Common myeloid progenitor, CD34-positive (primary cell): ENCODE measurements at regions not wholly inside any gene's neighbourhood (a gene's known extent, or its start where the extent isn't known, plus 50 kb on each side); places are given as distances from the start of the nearest gene placed in this dataset.
"Not testable (repeated sequence)": the region's sequence is repeated elsewhere in the genome, so short reads cannot be mapped to it uniquely, and the experiment has no call there.

Experiments
- CTCF ChIA-PET: fragments of 350-600 bp; sonication (Branson Sonifier 250); formaldehyde crosslinking; loops from one replicate; lab custom pipeline; 2021; ENCODE audit warnings: antibody characterized with exemption; lab: Charles Lee
- POLR2A ChIA-PET: fragments of 350-600 bp; sonication (Branson Sonifier 250); formaldehyde crosslinking; loops from one replicate; lab custom pipeline; 2021; ENCODE audit warnings: antibody characterized with exemption; lab: Charles Lee
- DNase-seq, 3 donors: peaks; one replicate each; pipeline versions ENCODE4 v3.0.0 to v3.0.0-alpha.2; 2013
- H3K27ac ChIP-seq, 2 experiments: 1 replicate in 1 of 2; 2 replicates in 1 of 2; pipeline ENCODE4 v1.7.0; 2013; ENCODE audit warnings: inconsistent platforms in 2 of 2, low read length in 2 of 2, mild to moderate bottlenecking in 2 of 2, low read depth in 1 of 2, moderate library complexity in 1 of 2; ENCODE audit not compliant: severe bottlenecking in 2 of 2, insufficient read depth in 1 of 2, poor library complexity in 1 of 2
- H3K27me3 ChIP-seq, 5 experiments: replicated peaks in 2 of 5; 1 replicate in 3 of 5; 2 replicates in 2 of 5; pipeline versions ENCODE4 v1.6.1 to v1.7.0; 2013; ENCODE audit warnings: low read length in 4 of 5, mild to moderate bottlenecking in 2 of 5, moderate library complexity in 2 of 5, inconsistent platforms in 1 of 5; ENCODE audit not compliant: insufficient read depth in 5 of 5, control insufficient read depth in 4 of 5
- H3K36me3 ChIP-seq, 4 experiments: 1 replicate in 2 of 4; 2 replicates in 2 of 4; pipeline versions ENCODE4 v1.6.1 to v1.7.0; 2013; ENCODE audit warnings: low read length in 3 of 4, control low read depth in 1 of 4, mild to moderate bottlenecking in 1 of 4; ENCODE audit not compliant: control insufficient read depth in 4 of 4, insufficient read depth in 4 of 4
- H3K4me1 ChIP-seq, 4 experiments: 1 replicate in 3 of 4; 2 replicates in 1 of 4; pipeline versions ENCODE4 v1.6.1 to v1.7.1; 2013; ENCODE audit warnings: low read length in 3 of 4, mild to moderate bottlenecking in 3 of 4, control low read depth in 1 of 4, inconsistent platforms in 1 of 4, moderate library complexity in 1 of 4; ENCODE audit not compliant: control insufficient read depth in 4 of 4, insufficient read depth in 4 of 4; ENCODE audit errors: control extremely low read depth in 1 of 4
- H3K4me3 ChIP-seq, 7 experiments: 1 replicate in 4 of 7; 2 replicates in 3 of 7; pipeline versions ENCODE4 v1.5.1 to v1.7.0; 2013; ENCODE audit warnings: mild to moderate bottlenecking in 7 of 7, low read length in 6 of 7, moderate library complexity in 6 of 7, inconsistent platforms in 2 of 7, low read depth in 2 of 7, control low read depth in 1 of 7; ENCODE audit not compliant: insufficient read depth in 4 of 7, control insufficient read depth in 1 of 7; ENCODE audit errors: extremely low read depth in 1 of 7
- H3K9me3 ChIP-seq, 5 experiments: 1 replicate in 4 of 5; 2 replicates in 1 of 5; pipeline versions ENCODE4 v1.6.1 to v1.7.1; 2013; ENCODE audit warnings: low read length in 4 of 5, mild to moderate bottlenecking in 2 of 5, inconsistent platforms in 1 of 5, low read depth in 1 of 5, moderate library complexity in 1 of 5; ENCODE audit not compliant: control insufficient read depth in 4 of 5, insufficient read depth in 2 of 5; ENCODE audit errors: control extremely low read depth in 1 of 5
- WGBS: methylation state at CpG from one replicate; pipeline ENCODE4 v1.1.5; 2013; ENCODE audit not compliant: insufficient coverage; 5-methylcytosine and 5-hydroxymethylcytosine counted together

- WGBS, result 72% methylated on average over 11 of the region's 12 CpGs
- Histone ChIP-seq H3K4me3 (no peak overlapping the region), H3K27me3 (peaks cover 0 to 6% (median 0%) of the 10 kb centered on the region in 5 experiments), H3K9me3 (peaks cover 1 to 36% (median 16%) of the 10 kb centered on the region in 5 experiments), H3K36me3 (no peaks in the 10 kb centered on the region), H3K4me1 (peaks cover 0 to 4% (median 3%) of the 10 kb centered on the region in 4 experiments), H3K27ac (no peak overlapping the region)
- DNase-seq, result no peak
- ChIA-PET CTCF (interaction anchor here (0.9 to 1.9 kb wide), 3 partner anchors 11 to 34 kb away, joined by 3 to 8 read pairs (median 4); no protein-coding TSS in a partner anchor), POLR2A (no interaction called here)
Observed at GRCh38 chr14:105939810-105940508, 413.6 kb downstream of the TMEM121 start.

GRCh38 chr14:105940534-105941225, 414.3 kb downstream of the TMEM121 start:
- H3K27me3 ChIP-seq, result peaks cover 0 to 4% (median 0%) of the 10 kb centered on the region in 5 experiments
- no peak overlapping the region for H3K4me3 ChIP-seq
- 100% methylated on average over 1 of the region's 9 CpGs for WGBS
- no peak overlapping the region for H3K27ac ChIP-seq
- H3K4me1 ChIP-seq, result peaks cover 0 to 6% (median 3%) of the 10 kb centered on the region in 4 experiments
- ChIA-PET POLR2A (no interaction called here), CTCF (interaction anchor here (0.9 to 1.9 kb wide), 4 partner anchors 11 to 264 kb away, joined by 3 to 8 read pairs (median 4); no protein-coding TSS in a partner anchor)
- no peaks in the 10 kb centered on the region for H3K36me3 ChIP-seq
- peaks cover 0 to 30% (median 11%) of the 10 kb centered on the region in 5 experiments for H3K9me3 ChIP-seq
- DNase-seq, result no peak

GRCh38 chr14:105941226-105942166, 415.1 kb downstream of the TMEM121 start:
- CTCF ChIA-PET, result interaction anchor here (1.2 to 4.7 kb wide), 4 partner anchors 7 to 265 kb away, joined by 3 to 47 read pairs (median 6); no protein-coding TSS in a partner anchor
- peaks cover 0 to 2% (median 0%) of the 10 kb centered on the region in 5 experiments for H3K27me3 ChIP-seq
- WGBS, result 92% methylated on average over 15 of the region's 24 CpGs
- no peak overlapping the region for H3K4me3 ChIP-seq
- H3K36me3 ChIP-seq, result no peaks in the 10 kb centered on the region
- H3K4me1 ChIP-seq, result peaks cover 0 to 10% (median 5%) of the 10 kb centered on the region in 4 experiments
- H3K9me3 ChIP-seq, result peaks cover 0 to 28% (median 11%) of the 10 kb centered on the region in 5 experiments
- no peak overlapping the region for H3K27ac ChIP-seq
- no peak for DNase-seq
- POLR2A ChIA-PET, result no interaction called here

DNA sequence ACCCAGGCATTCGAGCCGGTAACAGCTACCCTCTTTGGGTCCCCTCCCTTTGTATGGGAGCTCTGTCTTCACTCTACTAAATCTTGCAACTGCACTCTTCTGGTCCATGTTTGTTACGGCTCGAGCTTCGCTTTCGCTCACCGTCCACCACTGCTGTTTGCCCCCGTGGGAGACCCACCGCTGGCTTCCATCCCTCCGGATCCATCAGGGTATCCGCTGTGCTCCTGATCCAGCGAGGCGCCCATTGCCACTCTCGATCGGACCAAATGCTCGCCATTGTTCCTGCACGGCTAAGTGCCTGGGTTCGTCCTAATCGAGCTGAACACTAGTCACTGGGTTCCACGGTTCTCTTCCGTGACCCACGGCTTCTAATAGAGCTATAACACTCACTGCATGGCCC, 416.3 kb downstream of the TMEM121 start:
- H3K4me1 ChIP-seq, result peaks cover 0 to 10% (median 5%) of the 10 kb centered on the region in 4 experiments
- CTCF ChIA-PET, result interaction anchor here (1.0 to 4.7 kb wide), 4 partner anchors 8 to 266 kb away, joined by 3 to 47 read pairs (median 4); no protein-coding TSS in a partner anchor
- 89% methylated on average over 16 of the region's 22 CpGs for WGBS
- H3K4me3 ChIP-seq, DNase-seq, H3K27ac ChIP-seq, H3K36me3 ChIP-seq, POLR2A ChIA-PET, H3K27me3 ChIP-seq: not testable (repeated sequence)
- peaks cover 0 to 23% (median 11%) of the 10 kb centered on the region in 5 experiments for H3K9me3 ChIP-seq

DNA sequence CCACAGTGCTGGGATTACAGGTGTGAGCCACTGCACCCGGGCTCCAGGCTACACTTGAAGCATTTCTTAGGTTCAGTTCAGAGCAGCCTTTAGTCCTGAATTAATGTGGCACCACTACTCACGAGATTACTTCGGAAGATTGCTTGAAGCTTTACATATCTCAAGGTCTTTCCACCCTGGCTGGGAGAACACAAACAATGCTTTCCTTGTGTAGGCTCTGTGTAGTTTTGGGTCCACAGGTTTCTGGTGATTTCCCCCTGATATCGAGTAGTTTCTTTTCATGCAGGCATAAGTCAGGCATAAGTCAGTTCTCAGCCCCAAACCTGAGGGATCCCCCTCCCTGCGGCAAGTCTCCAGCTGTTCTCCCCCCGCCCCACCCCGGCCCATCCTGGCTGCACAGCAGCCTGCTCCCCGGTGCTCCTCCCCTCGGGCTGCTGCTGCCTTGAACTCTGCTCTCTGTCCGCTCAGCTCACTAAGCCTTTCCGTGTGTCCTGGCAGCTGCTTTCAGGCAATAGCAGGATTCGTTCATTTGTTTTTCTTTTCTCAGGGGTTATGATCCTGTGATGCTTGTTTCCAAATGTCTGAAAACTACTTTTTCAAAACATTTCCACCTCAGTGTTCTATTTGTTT, 417.7 kb downstream of the TMEM121 start:
- Histone ChIP-seq H3K36me3 (no peaks in the 10 kb centered on the region), H3K4me3 (no peak overlapping the region), H3K27me3 (no peaks in the 10 kb centered on the region), H3K27ac (no peak overlapping the region), H3K9me3 (peaks cover 0 to 9% (median 3%) of the 10 kb centered on the region in 5 experiments), H3K4me1 (peaks cover 0 to 17% (median 12%) of the 10 kb centered on the region in 4 experiments)
- no peak for DNase-seq
- ChIA-PET POLR2A (no interaction called here), CTCF (interaction anchor here (0.6 to 4.7 kb wide), 9 partner anchors 10 to 266 kb away, joined by 3 to 47 read pairs (median 4); no protein-coding TSS in a partner anchor)
- WGBS, result 96% methylated on average over 10 of the region's 12 CpGs
